ENCODE measurements at regions not wholly inside any gene's neighbourhood (a gene's known extent, or its start where the extent isn't known, plus 50 kb on each side); places are given as distances from the start of the nearest gene placed in this dataset.

- intact Hi-C loops (cut with DNase I) = no loop called here
- no peak overlapping the region for H3K4me3 ChIP-seq
- no peaks in the 10 kb centered on the region for H3K9me3 ChIP-seq
- 61 to 85% (median 82%) methylated on average over 1 of the region's 1 CpG for WGBS, 3 donors
- DNase-seq = no peak
- no peaks in the 10 kb centered on the region for H3K4me1 ChIP-seq (ENCODE audit: insufficient read depth)
- H3K27ac ChIP-seq = no peak overlapping the region
- no peaks in the 10 kb centered on the region for H3K27me3 ChIP-seq
- H3K36me3 ChIP-seq = no peaks in the 10 kb centered on the region
- TF ChIP-seq EP300 (IDR thresholded peaks at IDR 0.05) = no peak
- TF ChIP-seq POLR2A (IDR thresholded peaks at IDR 0.05) = no peak
- TF ChIP-seq, protein P1, sequence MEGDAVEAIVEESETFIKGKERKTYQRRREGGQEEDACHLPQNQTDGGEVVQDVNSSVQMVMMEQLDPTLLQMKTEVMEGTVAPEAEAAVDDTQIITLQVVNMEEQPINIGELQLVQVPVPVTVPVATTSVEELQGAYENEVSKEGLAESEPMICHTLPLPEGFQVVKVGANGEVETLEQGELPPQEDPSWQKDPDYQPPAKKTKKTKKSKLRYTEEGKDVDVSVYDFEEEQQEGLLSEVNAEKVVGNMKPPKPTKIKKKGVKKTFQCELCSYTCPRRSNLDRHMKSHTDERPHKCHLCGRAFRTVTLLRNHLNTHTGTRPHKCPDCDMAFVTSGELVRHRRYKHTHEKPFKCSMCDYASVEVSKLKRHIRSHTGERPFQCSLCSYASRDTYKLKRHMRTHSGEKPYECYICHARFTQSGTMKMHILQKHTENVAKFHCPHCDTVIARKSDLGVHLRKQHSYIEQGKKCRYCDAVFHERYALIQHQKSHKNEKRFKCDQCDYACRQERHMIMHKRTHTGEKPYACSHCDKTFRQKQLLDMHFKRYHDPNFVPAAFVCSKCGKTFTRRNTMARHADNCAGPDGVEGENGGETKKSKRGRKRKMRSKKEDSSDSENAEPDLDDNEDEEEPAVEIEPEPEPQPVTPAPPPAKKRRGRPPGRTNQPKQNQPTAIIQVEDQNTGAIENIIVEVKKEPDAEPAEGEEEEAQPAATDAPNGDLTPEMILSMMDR (IDR thresholded peaks at IDR 0.05) = no peak
These were observed 60.2 kb upstream of the NT5C1B start for GRCh38 chr2:18649502-18650135.

DNA sequence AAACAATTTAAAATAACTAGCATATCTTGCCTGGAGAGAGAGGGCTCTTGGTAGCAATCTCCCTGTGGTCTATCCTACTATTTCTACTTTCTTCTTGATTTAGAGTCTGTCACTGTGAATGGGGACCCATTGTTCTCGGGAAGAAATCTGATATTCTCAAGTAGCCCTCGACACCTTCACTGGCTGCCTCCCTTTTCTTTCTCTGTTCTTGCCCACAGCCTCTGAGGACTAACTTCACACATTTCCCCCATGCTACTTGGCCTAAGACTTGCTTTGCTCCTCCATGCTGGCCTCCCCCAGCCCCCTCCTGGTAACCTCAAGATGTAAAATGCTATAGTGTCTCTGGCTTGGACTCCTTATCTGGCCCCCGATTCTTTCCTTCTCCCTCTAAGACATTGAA lies 58.8 kb upstream of the NT5C1B start:
- intact Hi-C loops (cut with DNase I) = no loop called here
- H3K9me3 ChIP-seq = no peaks in the 10 kb centered on the region
- no peak overlapping the region for H3K4me3 ChIP-seq
- H3K4me1 ChIP-seq (ENCODE audit: insufficient read depth) = no peaks in the 10 kb centered on the region
- H3K36me3 ChIP-seq = no peaks in the 10 kb centered on the region
- no peak for DNase-seq
- no peak overlapping the region for H3K27ac ChIP-seq
- no peaks in the 10 kb centered on the region for H3K27me3 ChIP-seq
- WGBS, 3 donors = 81 to 96% (median 91%) methylated on average over 3 of the region's 3 CpGs
- no peak for TF ChIP-seq EP300 (IDR thresholded peaks at IDR 0.05)
- TF ChIP-seq, protein P1 (IDR thresholded peaks at IDR 0.05) = no peak
- no peak for TF ChIP-seq POLR2A (IDR thresholded peaks at IDR 0.05)

GRCh38 chr2:18647731-18648130 lies 58.4 kb upstream of the NT5C1B start:
- no peak for DNase-seq

DNA sequence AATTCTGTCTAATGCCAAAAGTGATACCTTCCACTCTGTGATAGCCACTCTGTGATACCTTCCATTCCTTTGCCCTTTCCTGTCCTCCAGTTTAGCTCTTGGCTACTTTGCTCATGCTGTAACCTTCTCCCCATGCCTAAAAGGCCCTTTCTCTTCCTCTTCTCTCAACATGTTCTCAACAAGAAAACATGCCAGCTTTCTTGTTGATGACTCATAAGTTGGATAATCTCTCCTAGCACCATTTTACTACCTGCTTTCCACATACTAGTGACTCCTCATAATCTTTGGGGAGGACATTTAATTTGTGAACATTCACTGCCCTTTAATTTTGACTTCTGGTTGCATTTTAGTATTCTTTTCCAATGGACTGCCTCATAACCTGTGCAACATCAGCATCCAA lies 55.9 kb upstream of the NT5C1B start:
- intact Hi-C loops (cut with DNase I) = no loop called here
- H3K36me3 ChIP-seq = no peaks in the 10 kb centered on the region
- no peaks in the 10 kb centered on the region for H3K4me1 ChIP-seq (ENCODE audit: insufficient read depth)
- TF ChIP-seq POLR2A (IDR thresholded peaks at IDR 0.05) = no peak
- no peak for TF ChIP-seq EP300 (IDR thresholded peaks at IDR 0.05)
- TF ChIP-seq, protein P1 (IDR thresholded peaks at IDR 0.05) = no peak
- no peak for DNase-seq
- H3K27me3 ChIP-seq = no peaks in the 10 kb centered on the region
- no peak overlapping the region for H3K4me3 ChIP-seq
- no peaks in the 10 kb centered on the region for H3K9me3 ChIP-seq
- H3K27ac ChIP-seq = no peak overlapping the region

More at GRCh38 chr2:18647731-18648130, 58.4 kb upstream of the NT5C1B start:
- no peak for TF ChIP-seq EP300 (IDR thresholded peaks at IDR 0.05)
- TF ChIP-seq POLR2A (IDR thresholded peaks at IDR 0.05) = no peak
- TF ChIP-seq, protein P1 (IDR thresholded peaks at IDR 0.05) = no peak
- WGBS, 3 donors = 13 to 25% (median 24%) methylated on average over 1 of the region's 1 CpG
- intact Hi-C loops (cut with DNase I) = no loop called here
- no peaks in the 10 kb centered on the region for H3K4me1 ChIP-seq (ENCODE audit: insufficient read depth)
- H3K4me3 ChIP-seq = no peak overlapping the region
- H3K27ac ChIP-seq = no peak overlapping the region
- H3K36me3 ChIP-seq = no peaks in the 10 kb centered on the region
- H3K9me3 ChIP-seq = no peaks in the 10 kb centered on the region
- no peaks in the 10 kb centered on the region for H3K27me3 ChIP-seq

Measured in ovary (tissue), 7 donors.